Sigmoid colon (tissue), 3 donors: ENCODE measurements at regions not wholly inside any gene's neighbourhood (a gene's known extent, or its start where the extent isn't known, plus 50 kb on each side); places are given as distances from the start of the nearest gene placed in this dataset.

ENCODE experiments used
- POLR2A ChIP-seq, 2 donors: fragments of 450-650 bp; IDR thresholded peaks; one replicate each; pipeline ENCODE4 v1.6.1; 2016; ENCODE audit warnings: antibody characterized with exemption in 2 of 2, mild to moderate bottlenecking in 2 of 2, moderate library complexity in 2 of 2
- TF ChIP-seq, protein P1 (sequence below), 4 experiments: fragments of 450-650 bp in 3 of 4; fragments of 200-600 bp in 1 of 4; IDR thresholded peaks; one replicate each; pipeline ENCODE4 v1.5.1; 2016 to 2019; ENCODE audit warnings: antibody characterized with exemption in 4 of 4, mild to moderate bottlenecking in 3 of 4, moderate library complexity in 2 of 4

DNA sequence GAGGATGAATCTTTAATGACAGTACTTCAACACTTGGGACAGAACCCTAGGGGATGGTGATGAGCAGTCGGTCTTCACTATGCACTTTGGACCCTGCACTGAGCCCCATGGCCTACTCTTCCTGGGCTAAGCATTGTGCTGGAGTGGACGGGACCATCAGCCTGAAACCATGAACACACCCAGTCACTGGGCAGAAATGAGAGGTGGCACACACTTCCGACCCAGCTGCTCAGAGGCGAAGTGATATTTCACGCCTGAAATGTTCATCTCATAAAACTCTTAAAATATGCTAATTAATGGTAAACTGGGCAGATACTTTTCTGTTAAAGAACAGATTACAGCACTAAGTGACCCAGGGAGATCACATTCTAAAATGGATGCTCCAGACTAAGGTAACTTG is 150.3 kb upstream of the NDUFV2 start:
- TF ChIP-seq POLR2A (IDR thresholded peaks at IDR 0.05) = no peak
- TF ChIP-seq, protein P1, sequence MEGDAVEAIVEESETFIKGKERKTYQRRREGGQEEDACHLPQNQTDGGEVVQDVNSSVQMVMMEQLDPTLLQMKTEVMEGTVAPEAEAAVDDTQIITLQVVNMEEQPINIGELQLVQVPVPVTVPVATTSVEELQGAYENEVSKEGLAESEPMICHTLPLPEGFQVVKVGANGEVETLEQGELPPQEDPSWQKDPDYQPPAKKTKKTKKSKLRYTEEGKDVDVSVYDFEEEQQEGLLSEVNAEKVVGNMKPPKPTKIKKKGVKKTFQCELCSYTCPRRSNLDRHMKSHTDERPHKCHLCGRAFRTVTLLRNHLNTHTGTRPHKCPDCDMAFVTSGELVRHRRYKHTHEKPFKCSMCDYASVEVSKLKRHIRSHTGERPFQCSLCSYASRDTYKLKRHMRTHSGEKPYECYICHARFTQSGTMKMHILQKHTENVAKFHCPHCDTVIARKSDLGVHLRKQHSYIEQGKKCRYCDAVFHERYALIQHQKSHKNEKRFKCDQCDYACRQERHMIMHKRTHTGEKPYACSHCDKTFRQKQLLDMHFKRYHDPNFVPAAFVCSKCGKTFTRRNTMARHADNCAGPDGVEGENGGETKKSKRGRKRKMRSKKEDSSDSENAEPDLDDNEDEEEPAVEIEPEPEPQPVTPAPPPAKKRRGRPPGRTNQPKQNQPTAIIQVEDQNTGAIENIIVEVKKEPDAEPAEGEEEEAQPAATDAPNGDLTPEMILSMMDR (IDR thresholded peaks at IDR 0.05) = no peak
